Transverse colon (tissue), 3 donors: ENCODE measurements at regions not wholly inside any gene's neighbourhood (a gene's known extent, or its start where the extent isn't known, plus 50 kb on each side); places are given as distances from the start of the nearest gene placed in this dataset.

Source experiments
- CTCF ChIP-seq, 5 experiments: fragments of 200-600 bp in 3 of 5; fragments of 450-650 bp in 2 of 5; sonication (generic) in 3 of 5; IDR thresholded peaks; 1 replicate in 2 of 5; 2 replicates in 3 of 5; pipeline ENCODE4 v1.5.1; 2016 to 2017; ENCODE audit warnings: antibody characterized with exemption in 5 of 5, inconsistent platforms in 3 of 5, mild to moderate bottlenecking in 2 of 5, moderate library complexity in 1 of 5
- EP300 ChIP-seq: sonication (generic); formaldehyde crosslinking; IDR thresholded peaks from one replicate; pipeline ENCODE4 v1.6.1; 2017; ENCODE audit warnings: antibody characterized with exemption, low read depth

GRCh38 chr18:52136532-52136931 is 203.5 kb upstream of the DCC start:
- no peak for TF ChIP-seq EP300
- TF ChIP-seq CTCF (IDR thresholded peaks at IDR 0.05) = no peak
